GM18867 (cell line): ENCODE measurements at regions not wholly inside any gene's neighbourhood (a gene's known extent, or its start where the extent isn't known, plus 50 kb on each side); places are given as distances from the start of the nearest gene placed in this dataset.
"Not testable (repeated sequence)": the region's sequence is repeated elsewhere in the genome, so short reads cannot be mapped to it uniquely, and the experiment has no call there.

Experiments used
- ATAC-seq: cut with Tn5 transposase; IDR thresholded peaks from one replicate; pipeline ENCODE4 v1.9.1; 2021; ENCODE audit warnings: mild to moderate bottlenecking, moderate library complexity; ENCODE audit not compliant: unreplicated experiment

- no peak for ATAC-seq
Observed at GRCh38 chr1:187498028-187498427, 669.3 kb downstream of the PLA2G4A start.

GRCh38 chr1:187504779-187505178, 676.0 kb downstream of the PLA2G4A start:
- no peak for ATAC-seq

- no peak for ATAC-seq
Observed at GRCh38 chr1:187509091-187509490, 680.3 kb downstream of the PLA2G4A start.

- no peak for ATAC-seq
Observed at GRCh38 chr1:187513190-187513589, 684.4 kb downstream of the PLA2G4A start.

GRCh38 chr1:187514110-187514509, 685.4 kb downstream of the PLA2G4A start:
- no peak for ATAC-seq

GRCh38 chr1:187516874-187517273, 688.1 kb downstream of the PLA2G4A start:
- no peak for ATAC-seq

- no peak for ATAC-seq
Observed at GRCh38 chr1:187517546-187517945, 688.8 kb downstream of the PLA2G4A start.

- ATAC-seq: no peak
Observed at GRCh38 chr1:187527346-187527745, 698.6 kb downstream of the PLA2G4A start.

GRCh38 chr1:187537936-187538335, 709.2 kb downstream of the PLA2G4A start:
- ATAC-seq: no peak

- ATAC-seq: no peak
Observed at GRCh38 chr1:187549540-187549939, 720.8 kb downstream of the PLA2G4A start.

GRCh38 chr1:187551061-187551460, 722.3 kb downstream of the PLA2G4A start:
- ATAC-seq: no peak

- ATAC-seq: no peak
Observed at GRCh38 chr1:187563191-187563590, 734.4 kb downstream of the PLA2G4A start.

GRCh38 chr1:187566354-187566753, 737.6 kb downstream of the PLA2G4A start:
- ATAC-seq: no peak

GRCh38 chr1:187568067-187568466, 739.3 kb downstream of the PLA2G4A start:
- no peak for ATAC-seq

GRCh38 chr1:187570166-187570565, 741.4 kb downstream of the PLA2G4A start:
- ATAC-seq: no peak

GRCh38 chr1:187577610-187578009, 748.9 kb downstream of the PLA2G4A start:
- no peak for ATAC-seq

GRCh38 chr1:187588917-187589316, 760.2 kb downstream of the PLA2G4A start:
- ATAC-seq: no peak

- ATAC-seq: no peak
Observed at GRCh38 chr1:187605736-187606135, 777.0 kb downstream of the PLA2G4A start.

- not testable (repeated sequence) for ATAC-seq
Observed at GRCh38 chr1:187615853-187616735, 787.3 kb downstream of the PLA2G4A start.

GRCh38 chr1:187616830-187617229, 788.1 kb downstream of the PLA2G4A start:
- ATAC-seq: not testable (repeated sequence)

- no peak for ATAC-seq
Observed at GRCh38 chr1:187617776-187618175, 789.0 kb downstream of the PLA2G4A start.

- ATAC-seq: no peak
Observed at GRCh38 chr1:187619175-187619574, 790.4 kb downstream of the PLA2G4A start.

- ATAC-seq: peak; percentile 74
Observed at GRCh38 chr1:187621951-187622350, 793.2 kb downstream of the PLA2G4A start.
